ENCODE measurements at regions not wholly inside any gene's neighbourhood (a gene's known extent, or its start where the extent isn't known, plus 50 kb on each side); places are given as distances from the start of the nearest gene placed in this dataset.

DNA sequence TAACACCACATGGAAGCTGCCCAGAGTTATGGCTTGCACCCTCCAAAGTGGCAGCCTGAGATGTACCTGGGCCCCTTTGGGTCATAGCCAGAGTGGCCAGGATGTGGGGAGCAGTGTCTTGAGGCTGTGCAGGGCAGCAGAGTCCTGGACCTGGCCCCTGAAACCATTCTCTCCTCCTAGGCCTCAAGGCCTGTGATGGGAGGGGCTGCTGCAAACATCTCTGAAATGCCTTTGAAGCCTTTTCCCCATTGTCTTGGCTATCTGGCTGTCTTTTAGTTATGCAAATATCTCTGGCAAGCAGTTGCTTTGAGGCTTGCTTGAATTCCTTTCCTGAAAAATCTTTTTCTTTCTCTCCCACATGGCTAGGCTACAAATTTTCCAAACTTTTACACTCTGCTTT, 356.5 kb downstream of the DAD1 start:
- CTCF ChIA-PET: no interaction called here
- Histone ChIP-seq H3K27me3 (ENCODE audit: control insufficient read depth, insufficient read depth, low read length) (no peaks in the 10 kb centered on the region), H3K9me3 (ENCODE audit: control insufficient read depth, insufficient read depth, low read length) (peaks cover 7% of the 10 kb centered on the region), H3K27ac (ENCODE audit: low read depth, low read length) (no peak overlapping the region), H3K4me3 (ENCODE audit: low read depth, low read length) (no peak overlapping the region)
- no peak for DNase-seq (ENCODE audit: low read depth, low spot score)
- no peak for TF ChIP-seq CTCF (IDR thresholded peaks at IDR 0.05; ENCODE audit: low read depth, low read length)
- POLR2A ChIA-PET: no interaction called here

- no peak for TF ChIP-seq CTCF (IDR thresholded peaks at IDR 0.05; ENCODE audit: low read depth, low read length)
- ChIA-PET CTCF (interaction anchor here (1.0 kb wide), 1 partner anchor 68 kb away, joined by 3 read pairs; no protein-coding TSS in a partner anchor), POLR2A (no interaction called here)
- Histone ChIP-seq H3K9me3 (ENCODE audit: control insufficient read depth, insufficient read depth, low read length) (peaks cover 7% of the 10 kb centered on the region), H3K27ac (ENCODE audit: low read depth, low read length) (no peak overlapping the region), H3K4me3 (ENCODE audit: low read depth, low read length) (no peak overlapping the region), H3K27me3 (ENCODE audit: control insufficient read depth, insufficient read depth, low read length) (no peaks in the 10 kb centered on the region)
- DNase-seq (ENCODE audit: low read depth, low spot score): no peak
These were observed 358.0 kb downstream of the DAD1 start for GRCh38 chr14:22231018-22231417.

DNA sequence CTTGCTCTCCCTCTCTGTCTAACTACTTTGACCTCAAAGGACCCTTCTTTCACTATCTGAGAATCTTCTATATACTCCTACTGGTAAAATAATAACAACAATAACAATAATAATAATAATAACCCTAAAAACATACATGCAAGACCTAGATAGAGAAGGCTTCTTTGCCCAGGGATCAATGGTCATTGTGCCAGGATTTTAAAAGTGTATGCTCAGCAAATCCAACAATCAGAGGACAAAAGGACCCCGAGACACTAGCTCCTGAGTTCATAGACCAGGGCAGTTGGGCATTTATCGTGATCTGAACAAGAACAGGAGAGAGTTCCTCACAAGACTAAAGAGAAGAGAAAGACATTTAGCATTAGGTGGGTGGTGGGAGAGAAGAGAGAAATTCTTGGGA, 358.5 kb downstream of the DAD1 start:
- H3K27ac ChIP-seq (ENCODE audit: low read depth, low read length): no peak overlapping the region
- ChIA-PET CTCF (interaction anchor here (0.7 to 1.3 kb wide), 3 partner anchors 9 to 72 kb away, joined by 3 to 7 read pairs (median 3); no protein-coding TSS in a partner anchor), POLR2A (interaction anchor here (0.6 kb wide), 2 partner anchors 109 to 249 kb away, joined by 4 to 7 read pairs; no protein-coding TSS in a partner anchor)
- no peak for DNase-seq (ENCODE audit: low read depth, low spot score)
- TF ChIP-seq CTCF (IDR thresholded peaks at IDR 0.05; ENCODE audit: low read depth, low read length): no peak
- H3K9me3 ChIP-seq (ENCODE audit: control insufficient read depth, insufficient read depth, low read length): peaks cover 7% of the 10 kb centered on the region
- no peak overlapping the region for H3K4me3 ChIP-seq (ENCODE audit: low read depth, low read length)
- H3K27me3 ChIP-seq (ENCODE audit: control insufficient read depth, insufficient read depth, low read length): no peaks in the 10 kb centered on the region

DNA sequence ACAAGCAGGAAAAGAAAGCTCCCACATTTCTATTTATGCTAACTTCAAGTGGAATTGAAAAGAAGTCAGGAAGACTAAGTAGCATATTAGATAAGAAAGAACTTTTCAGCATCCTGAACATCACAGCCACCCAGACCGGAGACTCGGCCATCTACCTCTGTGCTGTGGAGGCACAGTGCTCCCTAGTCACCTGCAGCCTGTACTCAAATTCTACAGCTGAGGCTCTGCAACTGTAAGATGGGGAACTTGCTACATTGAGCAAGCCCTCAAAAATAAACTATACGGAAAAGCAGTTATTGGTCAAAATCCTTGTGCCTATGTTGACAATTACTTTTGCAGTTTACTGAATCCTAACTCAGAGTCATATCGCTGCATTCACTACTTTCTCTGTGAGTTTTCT, 361.9 kb downstream of the DAD1 start:
- no peak for DNase-seq (ENCODE audit: low read depth, low spot score)
- TF ChIP-seq CTCF (IDR thresholded peaks at IDR 0.05; ENCODE audit: low read depth, low read length): no peak
- POLR2A ChIA-PET: no interaction called here
- CTCF ChIA-PET: interaction anchor here (0.6 to 8.5 kb wide), 8 partner anchors 20 to 330 kb away, joined by 3 to 96 read pairs (median 4); no protein-coding TSS in a partner anchor
- H3K27me3 ChIP-seq (ENCODE audit: control insufficient read depth, insufficient read depth, low read length): no peaks in the 10 kb centered on the region
- H3K4me3 ChIP-seq (ENCODE audit: low read depth, low read length): no peak overlapping the region
- H3K27ac ChIP-seq (ENCODE audit: low read depth, low read length): no peak overlapping the region
- peaks cover 2% of the 10 kb centered on the region; the same call in 1 of the 2 replicates for H3K9me3 ChIP-seq (ENCODE audit: control insufficient read depth, insufficient read depth, low read length)

DNA sequence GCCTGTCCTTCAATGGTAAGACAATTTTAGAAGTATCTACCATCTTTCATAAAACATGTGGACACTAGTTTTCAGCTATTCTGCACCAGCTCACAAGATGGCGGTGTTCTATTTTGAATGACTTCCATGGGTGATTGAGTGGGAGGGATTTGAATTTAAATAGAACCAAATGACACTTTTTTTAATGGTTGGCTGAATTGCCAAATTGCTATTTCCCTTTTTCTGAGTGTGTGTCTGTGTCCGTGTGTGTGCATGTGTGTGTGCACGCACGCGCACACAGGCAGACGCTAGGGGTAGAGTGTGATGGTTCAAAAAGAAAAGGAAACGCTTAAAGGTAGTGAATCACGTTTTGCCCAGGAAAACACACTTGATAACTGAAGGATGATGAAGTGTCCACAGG, 362.6 kb downstream of the DAD1 start:
- ChIA-PET POLR2A (interaction anchor here (1.0 to 1.4 kb wide), 2 partner anchors 22 to 36 kb away, joined by 3 to 5 read pairs; no protein-coding TSS in a partner anchor), CTCF (interaction anchor here (0.6 to 8.5 kb wide), 11 partner anchors 21 to 331 kb away, joined by 3 to 96 read pairs (median 4); no protein-coding TSS in a partner anchor)
- DNase-seq (ENCODE audit: low read depth, low spot score): no peak
- Histone ChIP-seq H3K4me3 (ENCODE audit: low read depth, low read length) (no peak overlapping the region), H3K9me3 (ENCODE audit: control insufficient read depth, insufficient read depth, low read length) (no peaks in the 10 kb centered on the region), H3K27ac (ENCODE audit: low read depth, low read length) (peak overlapping the region; percentile 72), H3K27me3 (ENCODE audit: control insufficient read depth, insufficient read depth, low read length) (no peaks in the 10 kb centered on the region)
- peak; percentile 41 for TF ChIP-seq CTCF (IDR thresholded peaks at IDR 0.05; ENCODE audit: low read depth, low read length)
